MM.1S (cell line): ENCODE measurements at regions not wholly inside any gene's neighbourhood (a gene's known extent, or its start where the extent isn't known, plus 50 kb on each side); places are given as distances from the start of the nearest gene placed in this dataset.

ENCODE experiments used
- DNase-seq: peaks from one replicate; pipeline ENCODE4 v3.0.0-alpha.2; 2015
- H2AFZ ChIP-seq: fragments of 300-600 bp; sonication (generic); 2 replicates; pipeline ENCODE4 v1.6.0; 2016; ENCODE audit warnings: antibody characterized with exemption, low read length
- H3F3A ChIP-seq: fragments of 300-600 bp; sonication (generic); 2 replicates; pipeline ENCODE4 v1.6.1; 2016; ENCODE audit warnings: mild to moderate bottlenecking, antibody characterized with exemption, low read length, moderate library complexity, mixed read lengths; ENCODE audit not compliant: insufficient read depth
- H3K27ac ChIP-seq: fragments of 300-600 bp; sonication (generic); 2 replicates; pipeline ENCODE4 v1.5.1; 2016; ENCODE audit warnings: mild to moderate bottlenecking, low read length
- H3K27me3 ChIP-seq: fragments of 300-600 bp; sonication (generic); replicated peaks from 2 replicates; pipeline ENCODE4 v1.6.0; 2016; ENCODE audit warnings: low read length; ENCODE audit not compliant: insufficient read depth
- H3K36me3 ChIP-seq: fragments of 300-600 bp; sonication (generic); replicated peaks from 2 replicates; pipeline ENCODE4 v1.6.1; 2016; ENCODE audit warnings: mild to moderate bottlenecking, low read length, mixed read lengths; ENCODE audit not compliant: insufficient read depth
- H3K4me1 ChIP-seq: fragments of 300-600 bp; sonication (generic); 2 replicates; pipeline ENCODE4 v1.6.1; 2016; ENCODE audit warnings: low read length, mixed read lengths
- H3K4me2 ChIP-seq: fragments of 300-600 bp; sonication (generic); 2 replicates; pipeline ENCODE4 v1.6.0; 2016; ENCODE audit warnings: low read depth, low read length
- H3K4me3 ChIP-seq: fragments of 300-600 bp; sonication (generic); 2 replicates; pipeline ENCODE4 v1.5.1; 2016; ENCODE audit warnings: low read length, mixed read lengths
- H3K79me2 ChIP-seq: fragments of 300-600 bp; sonication (generic); 2 replicates; pipeline ENCODE4 v1.6.1; 2016; ENCODE audit warnings: mixed run types, low read length, mixed read lengths
- H3K9ac ChIP-seq: fragments of 300-600 bp; sonication (generic); 2 replicates; pipeline ENCODE4 v1.6.1; 2016; ENCODE audit warnings: low read length, mixed read lengths
- H3K9me2 ChIP-seq: fragments of 300-600 bp; sonication (generic); replicated peaks from 2 replicates; pipeline ENCODE4 v1.6.1; 2016; ENCODE audit warnings: mild to moderate bottlenecking, low read length, mixed read lengths; ENCODE audit not compliant: insufficient read depth
- H3K9me3 ChIP-seq: fragments of 300-600 bp; sonication (generic); replicated peaks from 2 replicates; pipeline ENCODE4 v1.6.1; 2016; ENCODE audit warnings: mild to moderate bottlenecking, low read length, mixed read lengths; ENCODE audit not compliant: insufficient read depth
- H4K20me1 ChIP-seq: fragments of 300-600 bp; sonication (generic); 2 replicates; pipeline ENCODE4 v1.6.1; 2016; ENCODE audit warnings: mild to moderate bottlenecking, low read length, moderate library complexity, mixed read lengths; ENCODE audit not compliant: insufficient read depth
- CTCF ChIP-seq: fragments of 300-600 bp; sonication (generic); IDR thresholded peaks from 2 replicates; pipeline ENCODE4 v1.5.1; 2016; ENCODE audit warnings: antibody characterized with exemption, low read length, mixed read lengths
- EZH2 ChIP-seq: fragments of 300-600 bp; sonication (generic); optimal IDR thresholded peaks from 2 replicates; pipeline ENCODE3; 2017; ENCODE audit warnings: low read depth, mild to moderate bottlenecking, antibody characterized with exemption, low read length, mixed read lengths
- EZH2phosphoT487 ChIP-seq: fragments of 300-600 bp; sonication (generic); IDR thresholded peaks from 2 replicates; pipeline ENCODE4 v1.6.1; 2018; ENCODE audit warnings: antibody characterized with exemption, low read length

GRCh38 chr4:123166023-123166422 is 230.6 kb upstream of the SPRY1 start:
- no peak for DNase-seq
- H3K79me2 ChIP-seq, result no peaks in the 10 kb centered on the region
- TF ChIP-seq EZH2phosphoT487, result no peak
- TF ChIP-seq CTCF, result no peak
- no peak for TF ChIP-seq EZH2
- no peak overlapping the region for H2AFZ ChIP-seq
- no peak overlapping the region for H3K27ac ChIP-seq
- no peaks in the 10 kb centered on the region for H3K9me3 ChIP-seq
- H3K9ac ChIP-seq, result no peak overlapping the region
- H3F3A ChIP-seq, result no peaks in the 10 kb centered on the region; the same call in 1 of the 2 replicates
- no peaks in the 10 kb centered on the region for H4K20me1 ChIP-seq
- H3K27me3 ChIP-seq, result no peaks in the 10 kb centered on the region
- no peak overlapping the region for H3K4me2 ChIP-seq
- no peaks in the 10 kb centered on the region for H3K9me2 ChIP-seq
- H3K4me1 ChIP-seq, result peaks cover 16% of the 10 kb centered on the region
- no peak overlapping the region for H3K4me3 ChIP-seq
- no peaks in the 10 kb centered on the region for H3K36me3 ChIP-seq

GRCh38 chr4:123167931-123168330 is 228.7 kb upstream of the SPRY1 start:
- no peak for DNase-seq
- no peak overlapping the region for H3K4me2 ChIP-seq
- no peak overlapping the region for H3K9ac ChIP-seq
- no peaks in the 10 kb centered on the region for H4K20me1 ChIP-seq
- H3K36me3 ChIP-seq, result no peaks in the 10 kb centered on the region
- TF ChIP-seq EZH2, result no peak
- TF ChIP-seq CTCF, result no peak
- no peak for TF ChIP-seq EZH2phosphoT487
- H2AFZ ChIP-seq, result no peak overlapping the region
- no peak overlapping the region for H3K4me3 ChIP-seq
- no peak overlapping the region for H3K27ac ChIP-seq
- H3K79me2 ChIP-seq, result no peaks in the 10 kb centered on the region
- no peaks in the 10 kb centered on the region; the same call in 1 of the 2 replicates for H3F3A ChIP-seq
- no peaks in the 10 kb centered on the region for H3K9me3 ChIP-seq
- H3K27me3 ChIP-seq, result no peaks in the 10 kb centered on the region
- H3K4me1 ChIP-seq, result peaks cover 16% of the 10 kb centered on the region
- no peaks in the 10 kb centered on the region for H3K9me2 ChIP-seq

GRCh38 chr4:123168812-123169211 is 227.8 kb upstream of the SPRY1 start:
- no peak for TF ChIP-seq EZH2
- TF ChIP-seq EZH2phosphoT487, result no peak
- TF ChIP-seq CTCF, result no peak
- peak; percentile 85 for DNase-seq
- H3K27ac ChIP-seq, result no peak overlapping the region

More at GRCh38 chr4:123168812-123169211, 227.8 kb upstream of the SPRY1 start:
- H3K4me1 ChIP-seq, result peaks cover 16% of the 10 kb centered on the region
- H3K9ac ChIP-seq, result no peak overlapping the region
- H3K79me2 ChIP-seq, result no peaks in the 10 kb centered on the region
- H3K27me3 ChIP-seq, result no peaks in the 10 kb centered on the region
- H3K4me2 ChIP-seq, result peak overlapping the region; percentile 30; the same call in 1 of the 2 replicates
- no peaks in the 10 kb centered on the region for H3K9me3 ChIP-seq
- H4K20me1 ChIP-seq, result no peaks in the 10 kb centered on the region
- no peaks in the 10 kb centered on the region; the same call in 1 of the 2 replicates for H3F3A ChIP-seq
- no peak overlapping the region for H3K4me3 ChIP-seq
- H3K9me2 ChIP-seq, result no peaks in the 10 kb centered on the region
- H2AFZ ChIP-seq, result no peak overlapping the region
- H3K36me3 ChIP-seq, result no peaks in the 10 kb centered on the region
